WTC11 (cell line): ENCODE measurements at regions not wholly inside any gene's neighbourhood (a gene's known extent, or its start where the extent isn't known, plus 50 kb on each side); places are given as distances from the start of the nearest gene placed in this dataset.

Source experiments
- ATAC-seq: fragments of 200-7000 bp; cut with Tn5 transposase; 2 replicates; pipeline ENCODE4 v1.10.0; 2021; ENCODE audit warnings: mild to moderate bottlenecking, moderate library complexity
- CTCF ChIA-PET: fragments of 300-600 bp; sonication (Branson Sonifier 250); formaldehyde crosslinking; loops from one replicate; lab custom pipeline; 2021; ENCODE audit warnings: antibody characterized with exemption; lab: Charles Lee
- POLR2A ChIA-PET: fragments of 350-600 bp; sonication (Branson Sonifier 250); formaldehyde crosslinking; loops from one replicate; lab custom pipeline; 2021; ENCODE audit warnings: antibody characterized with exemption; lab: Charles Lee
- DNase-seq: peaks from one replicate; pipeline ENCODE4 v3.0.0; 2021; ENCODE audit warnings: low spot score
- H3K27ac Mint-ChIP-seq: 2 replicates; pipeline ENCODE4 v1.8.0; 2021; ENCODE audit warnings: mixed read lengths
- H3K27me3 Mint-ChIP-seq: 2 replicates; pipeline ENCODE4 v1.8.0; 2021; ENCODE audit warnings: low read depth, mild to moderate bottlenecking, moderate library complexity, mixed read lengths
- H3K36me3 Mint-ChIP-seq: 2 replicates; pipeline ENCODE4 v1.8.0; 2021; ENCODE audit warnings: mixed read lengths
- H3K4me1 Mint-ChIP-seq: 2 replicates; pipeline ENCODE4 v1.8.0; 2022; ENCODE audit warnings: mixed read lengths
- H3K4me3 Mint-ChIP-seq: 2 replicates; pipeline ENCODE4 v1.8.0; 2021; ENCODE audit warnings: mild to moderate bottlenecking, moderate library complexity, mixed read lengths
- H3K9me3 Mint-ChIP-seq: 2 replicates; pipeline ENCODE4 v1.8.0; 2021; ENCODE audit warnings: mixed read lengths
- EMX1 ChIP-seq: fragments of 250-450 bp; sonication (Bioruptor Pico); IDR thresholded peaks from 2 replicates; pipeline ENCODE4 v1.8.0; 2021; ENCODE audit warnings: mild to moderate bottlenecking
- FOXJ3 ChIP-seq: sonication (generic); formaldehyde crosslinking; IDR thresholded peaks from 2 replicates; pipeline ENCODE4 v1.9.0; 2021; ENCODE audit warnings: missing genetic modification reagents, mild to moderate bottlenecking, borderline replicate concordance
- FOXK1 ChIP-seq: sonication (generic); formaldehyde crosslinking; IDR thresholded peaks from 2 replicates; pipeline ENCODE4 v1.8.0; 2022; ENCODE audit warnings: mild to moderate bottlenecking, moderate library complexity, missing genetic modification reagents
- JUN ChIP-seq: sonication (generic); formaldehyde crosslinking; IDR thresholded peaks from 2 replicates; pipeline ENCODE4 v1.8.0; 2023; ENCODE audit warnings: mild to moderate bottlenecking, missing genetic modification reagents
- KAT7 ChIP-seq: sonication (generic); formaldehyde crosslinking; IDR thresholded peaks from 2 replicates; pipeline ENCODE4 v1.8.1; 2023; ENCODE audit warnings: missing genetic modification reagents, mild to moderate bottlenecking, borderline replicate concordance
- MXD4 ChIP-seq: fragments of 250-450 bp; sonication (Bioruptor Pico); IDR thresholded peaks from 2 replicates; pipeline ENCODE4 v1.8.0; 2021; ENCODE audit warnings: mild to moderate bottlenecking, moderate library complexity, borderline replicate concordance
- NR1H2 ChIP-seq: sonication (generic); formaldehyde crosslinking; IDR thresholded peaks from 2 replicates; pipeline ENCODE4 v1.9.0; 2021; ENCODE audit warnings: mild to moderate bottlenecking, moderate library complexity, missing genetic modification reagents
- ZNF317 ChIP-seq: sonication (generic); formaldehyde crosslinking; IDR thresholded peaks from 2 replicates; pipeline ENCODE4 v1.8.1; 2023; ENCODE audit warnings: low read depth, mild to moderate bottlenecking, moderate library complexity, missing genetic modification reagents, borderline replicate concordance
- ZNF396 ChIP-seq: fragments of 250-450 bp; sonication (Bioruptor Pico); IDR thresholded peaks from 2 replicates; pipeline ENCODE4 v1.8.0; 2021; ENCODE audit warnings: mild to moderate bottlenecking, moderate library complexity, borderline replicate concordance
- TF ChIP-seq, protein P1 (sequence below): sonication (generic); formaldehyde crosslinking; conservative IDR thresholded peaks from 2 replicates; pipeline ENCODE4 v1.8.1; 2023; ENCODE audit warnings: mild to moderate bottlenecking, low read depth, missing genetic modification reagents, moderate library complexity
- TF ChIP-seq, protein P2 (sequence below): sonication (generic); formaldehyde crosslinking; IDR thresholded peaks from 2 replicates; pipeline ENCODE4 v1.8.1; 2022; ENCODE audit warnings: low read depth, missing genetic modification reagents, borderline replicate concordance
- TF ChIP-seq, protein P3 (sequence below): fragments of 250-450 bp; sonication (Bioruptor Pico); IDR thresholded peaks from 2 replicates; pipeline ENCODE4 v1.8.0; 2021; ENCODE audit warnings: mild to moderate bottlenecking
- TF ChIP-seq, protein P4 (sequence below): sonication (generic); formaldehyde crosslinking; IDR thresholded peaks from 2 replicates; pipeline ENCODE4 v1.8.1; 2022; ENCODE audit warnings: missing genetic modification reagents, borderline replicate concordance
- TF ChIP-seq, protein P5 (sequence below): sonication (generic); formaldehyde crosslinking; IDR thresholded peaks from 2 replicates; pipeline ENCODE4 v1.8.1; 2023; ENCODE audit warnings: mild to moderate bottlenecking, missing genetic modification reagents, moderate library complexity
- TF ChIP-seq, protein P6 (sequence below): sonication (generic); formaldehyde crosslinking; IDR thresholded peaks from 2 replicates; pipeline ENCODE4 v1.8.1; 2022; ENCODE audit warnings: mild to moderate bottlenecking, missing genetic modification reagents, moderate library complexity, borderline replicate concordance
- TF ChIP-seq, protein P7 (sequence below): fragments of 200-600 bp; IDR thresholded peaks from 2 replicates; pipeline ENCODE4 v1.8.0; 2022; ENCODE audit warnings: antibody characterized with exemption
- TF ChIP-seq, protein P8 (sequence below): sonication (generic); formaldehyde crosslinking; IDR thresholded peaks from 2 replicates; pipeline ENCODE4 v1.8.1; 2023; ENCODE audit warnings: mild to moderate bottlenecking, missing genetic modification reagents, borderline replicate concordance

DNA sequence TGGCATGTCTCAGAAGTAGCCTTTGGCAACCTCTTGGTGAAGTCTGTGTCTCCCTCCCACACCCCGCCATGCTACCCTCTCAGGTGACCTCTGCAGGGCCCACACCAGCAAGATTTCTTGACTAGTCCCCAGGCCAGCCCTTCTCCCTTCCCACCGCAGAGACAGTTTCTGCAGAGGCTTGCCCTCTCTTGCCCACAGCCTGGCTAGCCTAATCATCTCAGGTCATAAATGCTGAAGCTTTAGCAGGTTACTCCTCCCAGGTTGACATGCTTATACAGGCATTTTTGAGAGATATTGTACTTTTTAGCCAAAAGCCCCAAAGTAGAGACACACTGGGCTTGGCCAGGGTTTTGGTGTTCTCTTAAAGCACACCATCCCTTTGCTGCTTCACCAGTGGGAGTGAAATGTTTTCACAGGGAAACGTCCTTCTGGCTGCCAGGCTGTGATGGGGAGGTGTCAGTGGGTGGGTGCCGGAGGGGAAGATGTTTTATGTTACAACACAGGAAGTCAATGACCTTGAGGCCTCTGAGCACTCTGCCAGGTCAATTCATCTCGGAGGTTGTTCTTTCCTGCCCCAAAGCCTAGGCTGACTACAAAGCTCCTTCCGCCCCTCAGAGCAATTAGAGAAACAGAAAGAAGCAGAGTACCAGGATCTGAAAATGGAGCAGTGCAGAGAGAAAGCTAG is 58.5 kb downstream of the STYXL2 start:
- peak overlapping the region; percentile 39 for H3K27ac Mint-ChIP-seq
- TF ChIP-seq, protein P1, sequence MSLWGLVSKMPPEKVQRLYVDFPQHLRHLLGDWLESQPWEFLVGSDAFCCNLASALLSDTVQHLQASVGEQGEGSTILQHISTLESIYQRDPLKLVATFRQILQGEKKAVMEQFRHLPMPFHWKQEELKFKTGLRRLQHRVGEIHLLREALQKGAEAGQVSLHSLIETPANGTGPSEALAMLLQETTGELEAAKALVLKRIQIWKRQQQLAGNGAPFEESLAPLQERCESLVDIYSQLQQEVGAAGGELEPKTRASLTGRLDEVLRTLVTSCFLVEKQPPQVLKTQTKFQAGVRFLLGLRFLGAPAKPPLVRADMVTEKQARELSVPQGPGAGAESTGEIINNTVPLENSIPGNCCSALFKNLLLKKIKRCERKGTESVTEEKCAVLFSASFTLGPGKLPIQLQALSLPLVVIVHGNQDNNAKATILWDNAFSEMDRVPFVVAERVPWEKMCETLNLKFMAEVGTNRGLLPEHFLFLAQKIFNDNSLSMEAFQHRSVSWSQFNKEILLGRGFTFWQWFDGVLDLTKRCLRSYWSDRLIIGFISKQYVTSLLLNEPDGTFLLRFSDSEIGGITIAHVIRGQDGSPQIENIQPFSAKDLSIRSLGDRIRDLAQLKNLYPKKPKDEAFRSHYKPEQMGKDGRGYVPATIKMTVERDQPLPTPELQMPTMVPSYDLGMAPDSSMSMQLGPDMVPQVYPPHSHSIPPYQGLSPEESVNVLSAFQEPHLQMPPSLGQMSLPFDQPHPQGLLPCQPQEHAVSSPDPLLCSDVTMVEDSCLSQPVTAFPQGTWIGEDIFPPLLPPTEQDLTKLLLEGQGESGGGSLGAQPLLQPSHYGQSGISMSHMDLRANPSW, result no peak
- TF ChIP-seq FOXJ3 (CRISPR knock-in tag) (no peak), ZNF396 (CRISPR knock-in tag) (no peak), FOXK1 (no peak), JUN (CRISPR knock-in tag) (no peak), MXD4 (no peak), KAT7 (no peak), NR1H2 (CRISPR knock-in tag) (no peak), ZNF317 (CRISPR knock-in tag) (no peak), EMX1 (CRISPR knock-in tag) (no peak)
- TF ChIP-seq, protein P2, sequence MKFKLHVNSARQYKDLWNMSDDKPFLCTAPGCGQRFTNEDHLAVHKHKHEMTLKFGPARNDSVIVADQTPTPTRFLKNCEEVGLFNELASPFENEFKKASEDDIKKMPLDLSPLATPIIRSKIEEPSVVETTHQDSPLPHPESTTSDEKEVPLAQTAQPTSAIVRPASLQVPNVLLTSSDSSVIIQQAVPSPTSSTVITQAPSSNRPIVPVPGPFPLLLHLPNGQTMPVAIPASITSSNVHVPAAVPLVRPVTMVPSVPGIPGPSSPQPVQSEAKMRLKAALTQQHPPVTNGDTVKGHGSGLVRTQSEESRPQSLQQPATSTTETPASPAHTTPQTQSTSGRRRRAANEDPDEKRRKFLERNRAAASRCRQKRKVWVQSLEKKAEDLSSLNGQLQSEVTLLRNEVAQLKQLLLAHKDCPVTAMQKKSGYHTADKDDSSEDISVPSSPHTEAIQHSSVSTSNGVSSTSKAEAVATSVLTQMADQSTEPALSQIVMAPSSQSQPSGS (CRISPR knock-in tag), result no peak
- TF ChIP-seq, protein P3, sequence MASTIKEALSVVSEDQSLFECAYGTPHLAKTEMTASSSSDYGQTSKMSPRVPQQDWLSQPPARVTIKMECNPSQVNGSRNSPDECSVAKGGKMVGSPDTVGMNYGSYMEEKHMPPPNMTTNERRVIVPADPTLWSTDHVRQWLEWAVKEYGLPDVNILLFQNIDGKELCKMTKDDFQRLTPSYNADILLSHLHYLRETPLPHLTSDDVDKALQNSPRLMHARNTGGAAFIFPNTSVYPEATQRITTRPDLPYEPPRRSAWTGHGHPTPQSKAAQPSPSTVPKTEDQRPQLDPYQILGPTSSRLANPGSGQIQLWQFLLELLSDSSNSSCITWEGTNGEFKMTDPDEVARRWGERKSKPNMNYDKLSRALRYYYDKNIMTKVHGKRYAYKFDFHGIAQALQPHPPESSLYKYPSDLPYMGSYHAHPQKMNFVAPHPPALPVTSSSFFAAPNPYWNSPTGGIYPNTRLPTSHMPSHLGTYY (CRISPR knock-in tag), result no peak
- TF ChIP-seq, protein P4, sequence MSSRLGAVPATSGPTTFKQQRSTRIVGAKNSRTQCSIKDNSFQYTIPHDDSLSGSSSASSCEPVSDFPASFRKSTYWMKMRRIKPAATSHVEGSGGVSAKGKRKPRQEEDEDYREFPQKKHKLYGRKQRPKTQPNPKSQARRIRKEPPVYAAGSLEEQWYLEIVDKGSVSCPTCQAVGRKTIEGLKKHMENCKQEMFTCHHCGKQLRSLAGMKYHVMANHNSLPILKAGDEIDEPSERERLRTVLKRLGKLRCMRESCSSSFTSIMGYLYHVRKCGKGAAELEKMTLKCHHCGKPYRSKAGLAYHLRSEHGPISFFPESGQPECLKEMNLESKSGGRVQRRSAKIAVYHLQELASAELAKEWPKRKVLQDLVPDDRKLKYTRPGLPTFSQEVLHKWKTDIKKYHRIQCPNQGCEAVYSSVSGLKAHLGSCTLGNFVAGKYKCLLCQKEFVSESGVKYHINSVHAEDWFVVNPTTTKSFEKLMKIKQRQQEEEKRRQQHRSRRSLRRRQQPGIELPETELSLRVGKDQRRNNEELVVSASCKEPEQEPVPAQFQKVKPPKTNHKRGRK, result no peak
- TF ChIP-seq, protein P5, sequence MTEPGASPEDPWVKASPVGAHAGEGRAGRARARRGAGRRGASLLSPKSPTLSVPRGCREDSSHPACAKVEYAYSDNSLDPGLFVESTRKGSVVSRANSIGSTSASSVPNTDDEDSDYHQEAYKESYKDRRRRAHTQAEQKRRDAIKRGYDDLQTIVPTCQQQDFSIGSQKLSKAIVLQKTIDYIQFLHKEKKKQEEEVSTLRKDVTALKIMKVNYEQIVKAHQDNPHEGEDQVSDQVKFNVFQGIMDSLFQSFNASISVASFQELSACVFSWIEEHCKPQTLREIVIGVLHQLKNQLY (CRISPR knock-in tag), result no peak
- TF ChIP-seq, protein P6, sequence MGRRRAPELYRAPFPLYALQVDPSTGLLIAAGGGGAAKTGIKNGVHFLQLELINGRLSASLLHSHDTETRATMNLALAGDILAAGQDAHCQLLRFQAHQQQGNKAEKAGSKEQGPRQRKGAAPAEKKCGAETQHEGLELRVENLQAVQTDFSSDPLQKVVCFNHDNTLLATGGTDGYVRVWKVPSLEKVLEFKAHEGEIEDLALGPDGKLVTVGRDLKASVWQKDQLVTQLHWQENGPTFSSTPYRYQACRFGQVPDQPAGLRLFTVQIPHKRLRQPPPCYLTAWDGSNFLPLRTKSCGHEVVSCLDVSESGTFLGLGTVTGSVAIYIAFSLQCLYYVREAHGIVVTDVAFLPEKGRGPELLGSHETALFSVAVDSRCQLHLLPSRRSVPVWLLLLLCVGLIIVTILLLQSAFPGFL (CRISPR knock-in tag), result no peak
- TF ChIP-seq, protein P7, sequence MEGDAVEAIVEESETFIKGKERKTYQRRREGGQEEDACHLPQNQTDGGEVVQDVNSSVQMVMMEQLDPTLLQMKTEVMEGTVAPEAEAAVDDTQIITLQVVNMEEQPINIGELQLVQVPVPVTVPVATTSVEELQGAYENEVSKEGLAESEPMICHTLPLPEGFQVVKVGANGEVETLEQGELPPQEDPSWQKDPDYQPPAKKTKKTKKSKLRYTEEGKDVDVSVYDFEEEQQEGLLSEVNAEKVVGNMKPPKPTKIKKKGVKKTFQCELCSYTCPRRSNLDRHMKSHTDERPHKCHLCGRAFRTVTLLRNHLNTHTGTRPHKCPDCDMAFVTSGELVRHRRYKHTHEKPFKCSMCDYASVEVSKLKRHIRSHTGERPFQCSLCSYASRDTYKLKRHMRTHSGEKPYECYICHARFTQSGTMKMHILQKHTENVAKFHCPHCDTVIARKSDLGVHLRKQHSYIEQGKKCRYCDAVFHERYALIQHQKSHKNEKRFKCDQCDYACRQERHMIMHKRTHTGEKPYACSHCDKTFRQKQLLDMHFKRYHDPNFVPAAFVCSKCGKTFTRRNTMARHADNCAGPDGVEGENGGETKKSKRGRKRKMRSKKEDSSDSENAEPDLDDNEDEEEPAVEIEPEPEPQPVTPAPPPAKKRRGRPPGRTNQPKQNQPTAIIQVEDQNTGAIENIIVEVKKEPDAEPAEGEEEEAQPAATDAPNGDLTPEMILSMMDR, result no peak
- TF ChIP-seq, protein P8, sequence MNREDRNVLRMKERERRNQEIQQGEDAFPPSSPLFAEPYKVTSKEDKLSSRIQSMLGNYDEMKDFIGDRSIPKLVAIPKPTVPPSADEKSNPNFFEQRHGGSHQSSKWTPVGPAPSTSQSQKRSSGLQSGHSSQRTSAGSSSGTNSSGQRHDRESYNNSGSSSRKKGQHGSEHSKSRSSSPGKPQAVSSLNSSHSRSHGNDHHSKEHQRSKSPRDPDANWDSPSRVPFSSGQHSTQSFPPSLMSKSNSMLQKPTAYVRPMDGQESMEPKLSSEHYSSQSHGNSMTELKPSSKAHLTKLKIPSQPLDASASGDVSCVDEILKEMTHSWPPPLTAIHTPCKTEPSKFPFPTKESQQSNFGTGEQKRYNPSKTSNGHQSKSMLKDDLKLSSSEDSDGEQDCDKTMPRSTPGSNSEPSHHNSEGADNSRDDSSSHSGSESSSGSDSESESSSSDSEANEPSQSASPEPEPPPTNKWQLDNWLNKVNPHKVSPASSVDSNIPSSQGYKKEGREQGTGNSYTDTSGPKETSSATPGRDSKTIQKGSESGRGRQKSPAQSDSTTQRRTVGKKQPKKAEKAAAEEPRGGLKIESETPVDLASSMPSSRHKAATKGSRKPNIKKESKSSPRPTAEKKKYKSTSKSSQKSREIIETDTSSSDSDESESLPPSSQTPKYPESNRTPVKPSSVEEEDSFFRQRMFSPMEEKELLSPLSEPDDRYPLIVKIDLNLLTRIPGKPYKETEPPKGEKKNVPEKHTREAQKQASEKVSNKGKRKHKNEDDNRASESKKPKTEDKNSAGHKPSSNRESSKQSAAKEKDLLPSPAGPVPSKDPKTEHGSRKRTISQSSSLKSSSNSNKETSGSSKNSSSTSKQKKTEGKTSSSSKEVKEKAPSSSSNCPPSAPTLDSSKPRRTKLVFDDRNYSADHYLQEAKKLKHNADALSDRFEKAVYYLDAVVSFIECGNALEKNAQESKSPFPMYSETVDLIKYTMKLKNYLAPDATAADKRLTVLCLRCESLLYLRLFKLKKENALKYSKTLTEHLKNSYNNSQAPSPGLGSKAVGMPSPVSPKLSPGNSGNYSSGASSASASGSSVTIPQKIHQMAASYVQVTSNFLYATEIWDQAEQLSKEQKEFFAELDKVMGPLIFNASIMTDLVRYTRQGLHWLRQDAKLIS (CRISPR knock-in tag), result no peak
- TF ChIP-seq, all 79 proteins: peak for 0
- ChIA-PET POLR2A (interaction anchor here (0.8 kb wide), 1 partner anchor 13 kb away, joined by 3 read pairs; no protein-coding TSS in a partner anchor), CTCF (interaction anchor here (0.7 kb wide), 1 partner anchor 21 kb away, joined by 5 read pairs; no protein-coding TSS in a partner anchor)
- no peak for DNase-seq
- H3K36me3 Mint-ChIP-seq, result peaks cover 8% of the 10 kb centered on the region
- H3K27me3 Mint-ChIP-seq, result no peaks in the 10 kb centered on the region
- H3K4me1 Mint-ChIP-seq, result peaks cover 36% of the 10 kb centered on the region
- ATAC-seq, result peak; percentile 43; the same call in 1 of the 2 replicates
- peaks cover 4% of the 10 kb centered on the region for H3K9me3 Mint-ChIP-seq
- H3K4me3 Mint-ChIP-seq, result no peak overlapping the region
